Endothelial cell of umbilical vein (primary cell): ENCODE measurements at regions not wholly inside any gene's neighbourhood (a gene's known extent, or its start where the extent isn't known, plus 50 kb on each side); places are given as distances from the start of the nearest gene placed in this dataset.
"Not testable (repeated sequence)": the region's sequence is repeated elsewhere in the genome, so short reads cannot be mapped to it uniquely, and the experiment has no call there.

Experiments
- EZH2 ChIP-seq: IDR thresholded peaks from 2 replicates; pipeline ENCODE4 v1.6.1; 2012; ENCODE audit warnings: borderline replicate concordance, low read depth, mild to moderate bottlenecking, moderate library complexity, low read length, inconsistent platforms; ENCODE audit not compliant: severe bottlenecking
- TF ChIP-seq, protein P1 (sequence below), 2 donors: IDR thresholded peaks; 1 replicate in 1 of 2; 2 replicates in 1 of 2; pipeline ENCODE4 v1.5.1; 2011; ENCODE audit warnings: low read length in 2 of 2, mild to moderate bottlenecking in 2 of 2, moderate library complexity in 2 of 2, control low read depth in 1 of 2, inconsistent platforms in 1 of 2, low read depth in 1 of 2; ENCODE audit not compliant: insufficient read depth in 1 of 2; ENCODE audit errors: extremely low read depth in 1 of 2
- TF ChIP-seq, protein P2 (sequence below): IDR thresholded peaks from 2 replicates; pipeline ENCODE4 v1.6.1; 2011; ENCODE audit not compliant: insufficient read depth, insufficient read length

DNA sequence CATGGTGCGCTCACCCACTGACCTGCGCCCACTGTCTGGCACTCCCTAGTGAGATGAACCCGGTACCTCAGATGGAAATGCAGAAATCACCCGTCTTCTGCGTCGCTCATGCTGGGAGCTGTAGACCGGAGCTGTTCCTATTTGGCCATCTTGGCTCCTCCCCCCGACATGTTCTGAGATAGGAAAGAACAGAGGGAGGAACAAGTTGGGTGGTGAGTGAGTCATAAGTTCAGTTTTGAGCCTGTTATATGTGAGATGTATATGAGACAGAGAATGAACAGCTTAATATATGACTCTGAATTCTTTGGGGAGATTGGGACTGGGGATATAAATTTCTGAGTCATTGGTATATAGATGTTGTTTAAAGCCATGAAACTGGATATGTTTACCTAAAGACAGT, 596.7 kb downstream of the TSN start:
- TF ChIP-seq, protein P1, sequence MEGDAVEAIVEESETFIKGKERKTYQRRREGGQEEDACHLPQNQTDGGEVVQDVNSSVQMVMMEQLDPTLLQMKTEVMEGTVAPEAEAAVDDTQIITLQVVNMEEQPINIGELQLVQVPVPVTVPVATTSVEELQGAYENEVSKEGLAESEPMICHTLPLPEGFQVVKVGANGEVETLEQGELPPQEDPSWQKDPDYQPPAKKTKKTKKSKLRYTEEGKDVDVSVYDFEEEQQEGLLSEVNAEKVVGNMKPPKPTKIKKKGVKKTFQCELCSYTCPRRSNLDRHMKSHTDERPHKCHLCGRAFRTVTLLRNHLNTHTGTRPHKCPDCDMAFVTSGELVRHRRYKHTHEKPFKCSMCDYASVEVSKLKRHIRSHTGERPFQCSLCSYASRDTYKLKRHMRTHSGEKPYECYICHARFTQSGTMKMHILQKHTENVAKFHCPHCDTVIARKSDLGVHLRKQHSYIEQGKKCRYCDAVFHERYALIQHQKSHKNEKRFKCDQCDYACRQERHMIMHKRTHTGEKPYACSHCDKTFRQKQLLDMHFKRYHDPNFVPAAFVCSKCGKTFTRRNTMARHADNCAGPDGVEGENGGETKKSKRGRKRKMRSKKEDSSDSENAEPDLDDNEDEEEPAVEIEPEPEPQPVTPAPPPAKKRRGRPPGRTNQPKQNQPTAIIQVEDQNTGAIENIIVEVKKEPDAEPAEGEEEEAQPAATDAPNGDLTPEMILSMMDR (IDR thresholded peaks at IDR 0.05; ENCODE audit: extremely low read depth in 1 of 2, insufficient read depth in 1 of 2, low read depth in 1 of 2, low read length in 2 of 2): not testable (repeated sequence)
- TF ChIP-seq EZH2: not testable (repeated sequence)
- TF ChIP-seq, protein P2, sequence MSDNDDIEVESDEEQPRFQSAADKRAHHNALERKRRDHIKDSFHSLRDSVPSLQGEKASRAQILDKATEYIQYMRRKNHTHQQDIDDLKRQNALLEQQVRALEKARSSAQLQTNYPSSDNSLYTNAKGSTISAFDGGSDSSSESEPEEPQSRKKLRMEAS: not testable (repeated sequence)
